ENCODE measurements at regions not wholly inside any gene's neighbourhood (a gene's known extent, or its start where the extent isn't known, plus 50 kb on each side); places are given as distances from the start of the nearest gene placed in this dataset.

DNA sequence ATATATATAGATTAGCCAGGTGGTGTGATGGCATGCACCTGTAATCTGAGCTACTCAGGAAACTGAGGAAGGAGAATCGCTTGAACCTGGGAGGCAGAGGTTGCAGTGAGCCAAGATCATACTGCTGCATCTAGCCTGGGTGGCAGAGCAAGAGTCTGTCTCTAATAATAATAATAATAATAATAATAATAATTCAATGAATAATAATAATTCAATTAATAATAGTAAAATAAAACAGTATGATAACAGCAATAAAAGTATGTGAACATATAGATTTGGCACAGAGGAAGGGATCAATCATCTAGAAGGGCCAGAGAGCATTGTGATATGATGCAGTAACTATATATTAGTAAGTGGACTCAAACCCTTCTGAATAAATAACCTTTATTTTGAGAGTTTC is 314.5 kb upstream of the COL8A1 start:
- Histone ChIP-seq H3K27ac (ENCODE audit: poor library complexity, severe bottlenecking) (no peak overlapping the region), H3K36me3 (ENCODE audit: low read depth) (no peaks in the 10 kb centered on the region), H3K9me3 (ENCODE audit: severe bottlenecking) (no peaks in the 10 kb centered on the region), H3K4me1 (ENCODE audit: insufficient read depth, poor library complexity, severe bottlenecking) (peaks cover 17% of the 10 kb centered on the region), H3K4me3 (ENCODE audit: severe bottlenecking) (no peak overlapping the region), H3K27me3 (ENCODE audit: insufficient read depth, poor library complexity, severe bottlenecking) (no peaks in the 10 kb centered on the region)
- DNase-seq (ENCODE audit: low spot score) (no peak), ATAC-seq (ENCODE audit: low read depth) (no peak)
- TF ChIP-seq, protein P1, sequence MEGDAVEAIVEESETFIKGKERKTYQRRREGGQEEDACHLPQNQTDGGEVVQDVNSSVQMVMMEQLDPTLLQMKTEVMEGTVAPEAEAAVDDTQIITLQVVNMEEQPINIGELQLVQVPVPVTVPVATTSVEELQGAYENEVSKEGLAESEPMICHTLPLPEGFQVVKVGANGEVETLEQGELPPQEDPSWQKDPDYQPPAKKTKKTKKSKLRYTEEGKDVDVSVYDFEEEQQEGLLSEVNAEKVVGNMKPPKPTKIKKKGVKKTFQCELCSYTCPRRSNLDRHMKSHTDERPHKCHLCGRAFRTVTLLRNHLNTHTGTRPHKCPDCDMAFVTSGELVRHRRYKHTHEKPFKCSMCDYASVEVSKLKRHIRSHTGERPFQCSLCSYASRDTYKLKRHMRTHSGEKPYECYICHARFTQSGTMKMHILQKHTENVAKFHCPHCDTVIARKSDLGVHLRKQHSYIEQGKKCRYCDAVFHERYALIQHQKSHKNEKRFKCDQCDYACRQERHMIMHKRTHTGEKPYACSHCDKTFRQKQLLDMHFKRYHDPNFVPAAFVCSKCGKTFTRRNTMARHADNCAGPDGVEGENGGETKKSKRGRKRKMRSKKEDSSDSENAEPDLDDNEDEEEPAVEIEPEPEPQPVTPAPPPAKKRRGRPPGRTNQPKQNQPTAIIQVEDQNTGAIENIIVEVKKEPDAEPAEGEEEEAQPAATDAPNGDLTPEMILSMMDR (IDR thresholded peaks at IDR 0.05; ENCODE audit: poor library complexity, severe bottlenecking): no peak

GRCh38 chr3:99322551-99322950 is 315.8 kb upstream of the COL8A1 start:
- no peak overlapping the region for H3K27ac ChIP-seq (ENCODE audit: poor library complexity, severe bottlenecking)
- no peak overlapping the region for H3K4me3 ChIP-seq (ENCODE audit: severe bottlenecking)
- TF ChIP-seq, protein P1 (IDR thresholded peaks at IDR 0.05; ENCODE audit: poor library complexity, severe bottlenecking): no peak
- H3K27me3 ChIP-seq (ENCODE audit: insufficient read depth, poor library complexity, severe bottlenecking): no peaks in the 10 kb centered on the region
- no peaks in the 10 kb centered on the region for H3K36me3 ChIP-seq (ENCODE audit: low read depth)
- ATAC-seq (ENCODE audit: low read depth): no peak
- H3K4me1 ChIP-seq (ENCODE audit: insufficient read depth, poor library complexity, severe bottlenecking): peaks cover 18% of the 10 kb centered on the region
- no peaks in the 10 kb centered on the region for H3K9me3 ChIP-seq (ENCODE audit: severe bottlenecking)
- no peak for DNase-seq (ENCODE audit: low spot score)

- Histone ChIP-seq H3K4me1 (ENCODE audit: insufficient read depth, poor library complexity, severe bottlenecking) (peaks cover 18% of the 10 kb centered on the region), H3K27me3 (ENCODE audit: insufficient read depth, poor library complexity, severe bottlenecking) (no peaks in the 10 kb centered on the region), H3K9me3 (ENCODE audit: severe bottlenecking) (no peaks in the 10 kb centered on the region), H3K27ac (ENCODE audit: poor library complexity, severe bottlenecking) (no peak overlapping the region), H3K36me3 (ENCODE audit: low read depth) (no peaks in the 10 kb centered on the region), H3K4me3 (ENCODE audit: severe bottlenecking) (no peak overlapping the region)
- TF ChIP-seq, protein P1 (IDR thresholded peaks at IDR 0.05; ENCODE audit: poor library complexity, severe bottlenecking): no peak
- ATAC-seq (ENCODE audit: low read depth): no peak
- DNase-seq (ENCODE audit: low spot score): no peak
Measured at GRCh38 chr3:99321261-99321660, 317.1 kb upstream of the COL8A1 start.

GRCh38 chr3:99319961-99320360 is 318.4 kb upstream of the COL8A1 start:
- TF ChIP-seq, protein P1 (IDR thresholded peaks at IDR 0.05; ENCODE audit: poor library complexity, severe bottlenecking): no peak

GRCh38 chr3:99319450-99319849 is 318.9 kb upstream of the COL8A1 start:
- ATAC-seq (ENCODE audit: low read depth): 0 out of 3 replicates have a peak, but pooled peaks have one; percentile 23
- H3K36me3 ChIP-seq (ENCODE audit: low read depth): no peaks in the 10 kb centered on the region
- peak overlapping the region; percentile 70 for H3K27ac ChIP-seq (ENCODE audit: poor library complexity, severe bottlenecking)
- TF ChIP-seq, protein P1 (IDR thresholded peaks at IDR 0.05; ENCODE audit: poor library complexity, severe bottlenecking): no peak
- no peaks in the 10 kb centered on the region for H3K9me3 ChIP-seq (ENCODE audit: severe bottlenecking)
- H3K4me3 ChIP-seq (ENCODE audit: severe bottlenecking): no peak overlapping the region
- DNase-seq (ENCODE audit: low spot score): no peak
- H3K4me1 ChIP-seq (ENCODE audit: insufficient read depth, poor library complexity, severe bottlenecking): peaks cover 18% of the 10 kb centered on the region
- H3K27me3 ChIP-seq (ENCODE audit: insufficient read depth, poor library complexity, severe bottlenecking): no peaks in the 10 kb centered on the region

More at GRCh38 chr3:99319961-99320360, 318.4 kb upstream of the COL8A1 start:
- peaks cover 18% of the 10 kb centered on the region for H3K4me1 ChIP-seq (ENCODE audit: insufficient read depth, poor library complexity, severe bottlenecking)
- no peak overlapping the region for H3K4me3 ChIP-seq (ENCODE audit: severe bottlenecking)
- no peaks in the 10 kb centered on the region for H3K9me3 ChIP-seq (ENCODE audit: severe bottlenecking)
- ATAC-seq (ENCODE audit: low read depth) (peak; percentile 62), DNase-seq (ENCODE audit: low spot score) (no peak)
- H3K27me3 ChIP-seq (ENCODE audit: insufficient read depth, poor library complexity, severe bottlenecking): no peaks in the 10 kb centered on the region
- H3K27ac ChIP-seq (ENCODE audit: poor library complexity, severe bottlenecking): peak overlapping the region; percentile 70
- no peaks in the 10 kb centered on the region for H3K36me3 ChIP-seq (ENCODE audit: low read depth)

All from RWPE2 (cell line).